ENCODE measurements at regions not wholly inside any gene's neighbourhood (a gene's known extent, or its start where the extent isn't known, plus 50 kb on each side); places are given as distances from the start of the nearest gene placed in this dataset.

GRCh38 chr11:98771791-98772190, 249.0 kb upstream of the CNTN5 start:
- no peak overlapping the region for H3K4me3 ChIP-seq (ENCODE audit: low read depth, low read length)
- DNase-seq (ENCODE audit: low read depth): no peak
- TF ChIP-seq MAX (IDR thresholded peaks at IDR 0.05; ENCODE audit: low read depth, low read length) (no peak), POLR2A (IDR thresholded peaks at IDR 0.05; ENCODE audit: extremely low read depth, insufficient read length) (no peak), MYC (IDR thresholded peaks at IDR 0.05; ENCODE audit: low read depth, low read length) (no peak)
- TF ChIP-seq, protein P1, sequence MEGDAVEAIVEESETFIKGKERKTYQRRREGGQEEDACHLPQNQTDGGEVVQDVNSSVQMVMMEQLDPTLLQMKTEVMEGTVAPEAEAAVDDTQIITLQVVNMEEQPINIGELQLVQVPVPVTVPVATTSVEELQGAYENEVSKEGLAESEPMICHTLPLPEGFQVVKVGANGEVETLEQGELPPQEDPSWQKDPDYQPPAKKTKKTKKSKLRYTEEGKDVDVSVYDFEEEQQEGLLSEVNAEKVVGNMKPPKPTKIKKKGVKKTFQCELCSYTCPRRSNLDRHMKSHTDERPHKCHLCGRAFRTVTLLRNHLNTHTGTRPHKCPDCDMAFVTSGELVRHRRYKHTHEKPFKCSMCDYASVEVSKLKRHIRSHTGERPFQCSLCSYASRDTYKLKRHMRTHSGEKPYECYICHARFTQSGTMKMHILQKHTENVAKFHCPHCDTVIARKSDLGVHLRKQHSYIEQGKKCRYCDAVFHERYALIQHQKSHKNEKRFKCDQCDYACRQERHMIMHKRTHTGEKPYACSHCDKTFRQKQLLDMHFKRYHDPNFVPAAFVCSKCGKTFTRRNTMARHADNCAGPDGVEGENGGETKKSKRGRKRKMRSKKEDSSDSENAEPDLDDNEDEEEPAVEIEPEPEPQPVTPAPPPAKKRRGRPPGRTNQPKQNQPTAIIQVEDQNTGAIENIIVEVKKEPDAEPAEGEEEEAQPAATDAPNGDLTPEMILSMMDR (IDR thresholded peaks at IDR 0.05; ENCODE audit: low read depth, low read length): no peak

DNA sequence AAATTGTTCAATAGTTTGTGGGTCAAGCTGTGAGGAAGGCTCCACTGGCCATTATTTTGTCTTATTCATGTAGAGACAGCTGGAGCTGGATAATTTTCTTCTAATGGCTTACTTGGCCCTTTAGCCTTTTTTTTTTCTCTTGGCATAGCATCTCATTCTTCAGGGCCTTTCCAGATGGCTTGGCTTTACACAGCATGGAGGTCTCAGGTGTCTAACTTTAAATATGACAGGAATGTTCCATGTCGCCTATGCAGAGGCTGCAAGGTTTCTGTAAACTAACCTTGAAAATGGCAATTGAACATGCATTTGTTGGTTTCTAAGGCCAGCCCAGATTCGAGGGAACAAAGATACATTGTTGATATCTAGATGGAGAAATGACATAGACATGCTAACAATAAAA, 247.9 kb upstream of the CNTN5 start:
- TF ChIP-seq POLR2A (IDR thresholded peaks at IDR 0.05; ENCODE audit: extremely low read depth, insufficient read length): no peak
- TF ChIP-seq, protein P1 (IDR thresholded peaks at IDR 0.05; ENCODE audit: low read depth, low read length): no peak
- no peak for TF ChIP-seq MYC (IDR thresholded peaks at IDR 0.05; ENCODE audit: low read depth, low read length)
- TF ChIP-seq MAX (IDR thresholded peaks at IDR 0.05; ENCODE audit: low read depth, low read length): no peak
- H3K4me3 ChIP-seq (ENCODE audit: low read depth, low read length): no peak overlapping the region
- no peak for DNase-seq (ENCODE audit: low read depth)

GRCh38 chr11:98793276-98793675, 227.5 kb upstream of the CNTN5 start:
- no peak overlapping the region for H3K4me3 ChIP-seq (ENCODE audit: low read depth, low read length)
- no peak for DNase-seq (ENCODE audit: low read depth)
- TF ChIP-seq MYC (IDR thresholded peaks at IDR 0.05; ENCODE audit: low read depth, low read length) (no peak), POLR2A (IDR thresholded peaks at IDR 0.05; ENCODE audit: extremely low read depth, insufficient read length) (no peak), MAX (IDR thresholded peaks at IDR 0.05; ENCODE audit: low read depth, low read length) (no peak)
- TF ChIP-seq, protein P1 (IDR thresholded peaks at IDR 0.05; ENCODE audit: low read depth, low read length): no peak

- no peak for DNase-seq (ENCODE audit: low read depth)
- H3K4me3 ChIP-seq (ENCODE audit: low read depth, low read length): no peak overlapping the region
- TF ChIP-seq, protein P1 (IDR thresholded peaks at IDR 0.05; ENCODE audit: low read depth, low read length): no peak
- TF ChIP-seq POLR2A (IDR thresholded peaks at IDR 0.05; ENCODE audit: extremely low read depth, insufficient read length): no peak
- TF ChIP-seq MYC (IDR thresholded peaks at IDR 0.05; ENCODE audit: low read depth, low read length): no peak
- no peak for TF ChIP-seq MAX (IDR thresholded peaks at IDR 0.05; ENCODE audit: low read depth, low read length)
Measured at GRCh38 chr11:98798333-98798732, 222.4 kb upstream of the CNTN5 start.

- TF ChIP-seq MYC (IDR thresholded peaks at IDR 0.05; ENCODE audit: low read depth, low read length) (no peak), POLR2A (IDR thresholded peaks at IDR 0.05; ENCODE audit: extremely low read depth, insufficient read length) (no peak), MAX (IDR thresholded peaks at IDR 0.05; ENCODE audit: low read depth, low read length) (no peak)
- TF ChIP-seq, protein P1 (IDR thresholded peaks at IDR 0.05; ENCODE audit: low read depth, low read length): no peak
- DNase-seq (ENCODE audit: low read depth): no peak
- H3K4me3 ChIP-seq (ENCODE audit: low read depth, low read length): no peak overlapping the region
Measured at GRCh38 chr11:98800696-98801095, 220.1 kb upstream of the CNTN5 start.

Data from NB4 (cell line).